ES-I3 (cell line): ENCODE measurements at regions not wholly inside any gene's neighbourhood (a gene's known extent, or its start where the extent isn't known, plus 50 kb on each side); places are given as distances from the start of the nearest gene placed in this dataset.
"Not testable (repeated sequence)": the region's sequence is repeated elsewhere in the genome, so short reads cannot be mapped to it uniquely, and the experiment has no call there.

Source experiments
- H3K36me3 ChIP-seq: 2 replicates; pipeline ENCODE4 v1.6.1; 2013; ENCODE audit warnings: mild to moderate bottlenecking, low read length, control low read depth, moderate library complexity; ENCODE audit not compliant: insufficient read depth
- H3K4me1 ChIP-seq: 2 replicates; pipeline ENCODE4 v1.6.1; 2013; ENCODE audit warnings: mild to moderate bottlenecking, control low read depth, low read length; ENCODE audit not compliant: insufficient read depth
- H3K9ac ChIP-seq: 2 replicates; pipeline ENCODE4 v1.6.1; 2013; ENCODE audit warnings: low read depth, mild to moderate bottlenecking, low read length, moderate library complexity
- H3K9me3 ChIP-seq: 2 replicates; pipeline ENCODE4 v1.6.1; 2013; ENCODE audit warnings: mild to moderate bottlenecking, low read length, moderate library complexity; ENCODE audit not compliant: control insufficient read depth, insufficient read depth

DNA sequence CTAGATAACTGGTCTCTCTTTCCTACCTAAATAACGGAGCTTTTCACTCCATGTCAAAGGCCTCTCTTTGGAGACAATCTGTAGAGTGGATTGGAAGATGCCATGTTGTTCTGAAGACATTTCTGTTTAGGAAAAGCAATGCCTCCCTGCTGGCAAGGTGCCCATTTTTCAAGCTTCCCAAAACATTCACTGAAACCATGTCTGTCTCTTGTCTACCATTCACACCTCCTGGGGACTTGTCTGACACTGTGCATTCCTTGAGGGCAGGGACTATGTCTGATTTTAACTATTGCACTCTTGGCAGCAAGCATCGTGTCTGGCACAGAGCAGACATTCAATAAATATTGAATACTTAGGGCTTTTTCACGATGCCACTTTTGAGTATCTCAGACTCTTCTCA is 528.9 kb upstream of the NRP1 start:
- Histone ChIP-seq H3K9me3 (no peaks in the 10 kb centered on the region), H3K4me1 (peaks cover 19% of the 10 kb centered on the region; the same call in 1 of the 2 replicates), H3K9ac (no peak overlapping the region), H3K36me3 (no peaks in the 10 kb centered on the region)

DNA sequence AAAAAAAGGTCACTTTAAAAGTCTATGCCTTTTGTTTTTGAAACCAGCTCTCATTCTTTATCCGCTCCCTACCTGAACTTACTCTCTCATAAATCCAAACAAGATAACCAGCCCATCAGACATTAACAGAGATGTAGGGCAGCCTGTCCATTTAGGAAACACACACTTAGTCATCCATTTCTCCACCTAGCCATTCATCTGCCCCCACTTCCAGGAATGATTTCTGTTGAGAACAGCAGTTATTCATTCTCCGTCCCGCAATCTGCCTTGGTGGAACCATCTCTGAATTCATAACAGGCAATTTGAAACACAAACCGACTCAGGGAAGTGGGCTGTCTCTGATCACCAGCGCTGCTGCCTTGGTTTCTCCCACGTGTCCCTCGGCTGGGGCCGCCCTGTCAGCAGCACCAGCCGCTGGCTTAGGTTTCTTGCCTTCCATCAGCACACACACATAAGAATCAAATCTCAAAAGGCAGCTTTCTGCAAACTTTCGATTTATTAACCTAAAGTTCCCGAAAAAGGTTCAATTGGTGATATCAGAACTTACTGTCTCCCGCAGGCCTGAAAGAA is 528.2 kb upstream of the NRP1 start:
- H3K9me3 ChIP-seq, result no peaks in the 10 kb centered on the region
- no peaks in the 10 kb centered on the region for H3K36me3 ChIP-seq
- peaks cover 19% of the 10 kb centered on the region; the same call in 1 of the 2 replicates for H3K4me1 ChIP-seq
- H3K9ac ChIP-seq, result no peak overlapping the region

DNA sequence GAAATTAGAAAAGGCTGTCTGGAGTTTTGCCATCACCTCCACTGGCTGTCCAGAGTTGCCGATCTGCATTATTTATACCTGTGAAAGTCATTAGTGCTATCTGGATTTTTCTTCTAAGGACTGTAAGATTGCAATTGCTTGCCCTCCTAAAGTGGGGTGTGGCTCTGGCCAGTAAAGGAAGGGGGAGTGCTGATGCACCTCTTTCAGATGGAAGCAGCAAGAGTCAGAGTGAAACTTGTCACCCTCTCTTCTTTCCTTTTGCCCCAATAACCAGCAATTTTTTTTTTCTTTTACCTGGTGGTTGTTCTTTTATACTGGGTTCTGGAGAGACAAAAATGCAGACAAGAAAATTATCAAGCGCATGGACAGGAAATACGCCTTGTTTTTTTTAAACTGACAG is 527.4 kb upstream of the NRP1 start:
- Histone ChIP-seq H3K9me3 (no peaks in the 10 kb centered on the region), H3K9ac (no peak overlapping the region), H3K4me1 (peaks cover 19% of the 10 kb centered on the region; the same call in 1 of the 2 replicates), H3K36me3 (no peaks in the 10 kb centered on the region)

DNA sequence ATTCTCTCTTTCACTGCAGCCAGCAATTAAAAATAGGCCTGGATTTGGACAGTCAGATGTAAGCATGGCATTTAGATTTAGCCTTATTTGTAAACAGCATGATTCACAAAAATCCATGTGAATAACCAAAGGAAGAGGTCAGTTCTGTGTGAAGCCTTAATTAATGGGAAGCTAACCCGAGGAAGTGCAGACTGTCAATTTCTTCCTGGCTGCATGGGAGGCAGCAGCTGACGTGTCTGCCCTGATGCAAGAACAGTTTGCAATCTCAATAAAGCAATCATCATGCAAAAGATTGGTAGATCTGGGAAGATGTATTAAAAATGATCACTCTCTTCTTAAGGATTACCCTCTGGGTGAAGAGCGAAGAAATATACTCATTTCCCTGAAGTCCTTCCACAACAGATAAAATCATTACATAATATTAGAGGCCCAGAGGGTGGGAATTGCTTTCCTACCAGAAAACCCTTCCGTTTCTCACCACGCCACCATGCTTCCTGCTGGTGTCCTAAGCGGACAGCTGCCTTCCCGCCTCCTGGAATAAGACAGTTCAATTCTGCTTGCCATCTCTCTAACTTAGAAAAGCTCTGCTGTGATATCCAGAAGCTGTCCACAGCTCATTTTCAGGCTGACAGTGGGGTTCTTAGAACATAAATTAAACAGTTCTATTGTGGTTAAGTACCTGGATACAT is 526.7 kb upstream of the NRP1 start:
- peaks cover 19% of the 10 kb centered on the region; the same call in 1 of the 2 replicates for H3K4me1 ChIP-seq
- H3K36me3 ChIP-seq, result no peaks in the 10 kb centered on the region
- H3K9me3 ChIP-seq, result no peaks in the 10 kb centered on the region
- no peak overlapping the region for H3K9ac ChIP-seq

DNA sequence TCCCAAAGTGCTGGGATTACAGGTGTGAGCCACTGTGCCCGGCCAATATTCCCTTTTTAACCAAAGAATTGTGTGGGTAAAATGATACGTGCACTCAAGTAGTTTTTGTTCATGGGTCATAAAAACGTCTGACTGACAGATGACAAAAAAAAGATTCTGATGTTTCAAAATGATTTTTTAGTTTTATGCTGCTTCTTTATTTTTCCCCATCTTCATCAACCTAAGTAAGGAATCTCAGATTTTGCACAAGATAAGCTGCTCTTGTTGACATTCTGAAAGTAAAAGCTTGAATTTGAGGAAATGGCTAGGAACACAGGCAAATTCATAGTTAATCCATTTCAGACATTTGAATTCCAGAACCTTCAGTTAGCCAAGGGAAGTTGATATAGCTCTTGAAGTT is 526.1 kb upstream of the NRP1 start:
- Histone ChIP-seq H3K4me1 (peaks cover 19% of the 10 kb centered on the region; the same call in 1 of the 2 replicates), H3K9me3 (no peaks in the 10 kb centered on the region), H3K36me3 (no peaks in the 10 kb centered on the region), H3K9ac (no peak overlapping the region)

DNA sequence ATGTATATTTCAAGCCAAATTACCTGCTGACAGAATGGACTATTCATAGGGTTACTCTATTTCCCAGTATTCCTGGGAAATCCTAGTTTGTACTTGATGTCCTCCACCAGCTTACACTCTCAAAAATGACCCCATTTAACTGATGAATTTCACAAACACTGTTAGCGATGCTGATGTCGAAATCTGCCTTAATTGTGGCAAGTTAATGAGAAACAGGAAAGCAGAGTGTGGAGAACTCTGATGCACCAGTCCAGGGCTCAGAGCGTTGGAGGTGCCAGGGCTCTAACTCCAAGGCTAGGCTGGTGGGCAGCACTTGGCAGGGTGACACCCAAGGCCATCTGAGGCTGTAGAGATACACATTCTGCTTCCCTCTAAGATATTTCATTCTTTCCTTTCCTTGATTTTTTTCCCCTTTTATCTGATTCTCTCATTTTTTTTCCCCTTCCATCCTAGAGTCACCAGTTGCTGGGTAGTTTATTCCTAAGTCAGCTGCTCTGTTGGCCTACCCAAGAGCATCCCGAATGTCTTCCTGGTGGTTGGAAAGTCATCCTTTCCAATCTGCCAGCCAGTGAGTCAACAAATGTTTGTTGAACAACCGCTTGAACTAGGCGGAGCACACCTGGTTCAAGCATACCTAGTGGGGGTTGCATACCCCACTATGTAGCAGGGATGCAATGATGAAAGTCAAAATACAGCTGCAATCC is 525.0 kb upstream of the NRP1 start:
- no peaks in the 10 kb centered on the region for H3K36me3 ChIP-seq
- no peaks in the 10 kb centered on the region for H3K9me3 ChIP-seq
- peaks cover 19% of the 10 kb centered on the region; the same call in 1 of the 2 replicates for H3K4me1 ChIP-seq
- no peak overlapping the region for H3K9ac ChIP-seq

DNA sequence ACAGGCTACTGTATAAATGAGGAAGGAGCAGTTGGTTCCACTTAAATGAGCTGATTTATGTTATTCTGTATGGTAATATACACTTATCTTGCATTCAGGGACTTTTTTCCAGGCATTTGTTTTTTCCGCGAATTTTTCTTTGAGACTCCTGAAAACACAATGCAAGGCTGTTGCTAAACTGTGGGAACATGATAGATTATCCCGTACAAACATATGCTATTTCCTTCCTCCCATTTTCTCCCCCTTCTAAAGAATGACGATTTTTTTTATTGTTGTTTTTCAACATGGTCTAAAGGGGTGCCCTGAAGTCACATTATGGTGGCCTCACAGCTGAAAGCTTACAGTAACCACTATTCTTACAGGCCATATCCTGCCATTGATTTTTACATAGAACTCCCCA is 523.9 kb upstream of the NRP1 start:
- H3K36me3 ChIP-seq, result no peaks in the 10 kb centered on the region
- no peak overlapping the region for H3K9ac ChIP-seq
- H3K4me1 ChIP-seq, result peaks cover 19% of the 10 kb centered on the region; the same call in 1 of the 2 replicates

DNA sequence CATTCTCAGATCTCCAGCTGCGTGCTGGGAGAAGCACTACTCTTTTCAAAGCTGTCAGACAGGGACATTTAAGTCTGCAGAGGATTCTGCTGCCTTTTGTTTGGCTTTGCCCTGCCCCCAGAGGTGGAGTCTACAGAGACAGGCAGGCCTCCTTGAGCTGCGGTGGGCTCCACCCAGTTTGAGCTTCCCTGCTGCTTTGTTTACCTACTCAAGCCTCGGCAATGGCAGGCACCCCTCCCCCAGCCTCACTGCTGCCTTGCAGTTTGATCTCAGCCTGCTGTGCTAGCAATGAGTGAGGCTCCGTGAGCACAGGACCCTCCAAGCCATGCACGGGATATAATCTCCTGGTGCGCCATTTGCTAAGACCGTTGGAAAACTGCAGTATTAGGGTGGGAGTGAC is 518.8 kb upstream of the NRP1 start:
- not testable (repeated sequence) for H3K36me3 ChIP-seq

More for the DNA sequence above, 523.9 kb upstream of the NRP1 start:
- H3K9me3 ChIP-seq, result peaks cover 5% of the 10 kb centered on the region

DNA sequence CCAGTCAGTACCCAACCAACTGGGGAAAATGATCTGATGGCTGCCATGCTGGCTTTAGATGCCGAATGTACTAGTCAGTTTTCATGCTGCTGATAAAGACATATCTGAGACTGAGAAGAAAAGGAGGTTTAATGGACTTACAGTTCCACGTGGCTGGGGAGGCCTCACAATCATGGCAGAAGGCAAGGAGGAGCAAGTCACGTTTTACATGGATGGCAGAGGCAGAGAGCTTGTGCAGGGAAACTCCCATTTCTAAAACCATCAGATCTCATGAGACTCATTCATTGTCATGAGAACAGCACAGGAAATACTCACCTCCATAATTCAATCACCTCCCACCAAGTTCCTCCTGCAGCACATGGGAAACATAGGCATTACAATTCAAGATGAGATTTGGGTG is 508.9 kb upstream of the NRP1 start:
- Histone ChIP-seq H3K4me1 (no peaks in the 10 kb centered on the region), H3K36me3 (no peaks in the 10 kb centered on the region), H3K9me3 (peaks cover 5% of the 10 kb centered on the region; the same call in 1 of the 2 replicates), H3K9ac (no peak overlapping the region)

More for the DNA sequence above, 518.8 kb upstream of the NRP1 start:
- not testable (repeated sequence) for H3K4me1 ChIP-seq, H3K9ac ChIP-seq, H3K9me3 ChIP-seq

DNA sequence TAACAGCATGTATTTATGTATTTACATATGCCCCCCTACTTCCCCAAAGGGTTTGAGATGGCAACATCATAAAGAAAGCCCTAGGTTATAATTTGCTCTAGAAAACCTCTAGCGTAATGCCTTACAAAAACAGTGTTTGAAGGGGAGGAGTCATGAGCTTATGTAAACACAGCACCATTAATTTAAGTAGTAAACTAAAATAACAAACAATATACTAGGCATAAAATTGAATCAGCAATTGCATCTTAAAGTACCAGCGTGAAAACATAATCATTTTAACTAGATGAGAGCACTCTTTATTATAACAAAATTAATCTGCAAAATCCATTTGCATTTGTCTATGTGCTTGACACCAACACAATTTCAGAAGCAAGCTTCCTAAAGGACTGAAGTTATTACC is 507.2 kb upstream of the NRP1 start:
- peaks cover 8% of the 10 kb centered on the region; the same call in 1 of the 2 replicates for H3K9me3 ChIP-seq
- no peaks in the 10 kb centered on the region for H3K4me1 ChIP-seq
- H3K9ac ChIP-seq, result no peak overlapping the region
- no peaks in the 10 kb centered on the region for H3K36me3 ChIP-seq

DNA sequence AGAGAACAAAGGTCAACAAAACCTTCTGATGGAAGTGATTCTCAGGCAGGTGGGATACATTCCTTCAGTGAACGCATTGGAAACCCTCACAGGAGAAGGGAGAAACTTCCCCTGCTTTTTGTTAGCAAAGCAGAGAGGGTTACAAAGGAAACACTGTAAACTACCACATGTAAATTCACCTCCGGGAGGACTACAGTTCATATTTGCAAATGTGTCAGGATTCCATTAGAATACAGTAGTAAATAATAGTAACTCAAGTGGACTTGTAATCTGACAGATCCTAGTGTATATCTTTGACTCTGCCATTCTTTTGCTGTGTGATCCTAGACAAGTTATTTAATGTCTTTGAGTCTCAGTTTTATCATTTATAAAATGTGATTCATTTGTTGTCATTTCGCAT is 504.3 kb upstream of the NRP1 start:
- peaks cover 8% of the 10 kb centered on the region; the same call in 1 of the 2 replicates for H3K9me3 ChIP-seq
- H3K4me1 ChIP-seq, result no peaks in the 10 kb centered on the region
- no peak overlapping the region for H3K9ac ChIP-seq
- no peaks in the 10 kb centered on the region for H3K36me3 ChIP-seq

DNA sequence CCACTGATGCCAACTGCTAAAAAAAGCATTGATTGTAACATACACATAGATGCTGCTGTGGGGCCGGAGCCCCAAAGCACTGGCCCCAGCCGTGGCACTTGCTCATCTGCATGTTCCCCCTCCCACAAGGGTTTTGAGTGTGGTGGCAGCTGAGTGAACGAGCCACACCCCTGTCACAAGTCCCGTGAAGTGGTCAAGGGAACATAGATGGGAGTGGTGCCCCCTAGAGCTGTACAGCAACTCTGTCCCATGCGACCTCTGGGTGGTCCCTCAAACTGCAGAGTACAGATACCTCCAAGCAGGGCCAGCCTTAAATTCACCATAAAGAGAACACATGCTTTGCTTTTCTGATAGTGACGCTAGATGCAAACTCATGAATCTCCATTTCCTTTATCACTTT is 503.3 kb upstream of the NRP1 start:
- Histone ChIP-seq H3K36me3 (no peaks in the 10 kb centered on the region), H3K9me3 (peaks cover 3% of the 10 kb centered on the region; the same call in 1 of the 2 replicates), H3K9ac (no peak overlapping the region)

DNA sequence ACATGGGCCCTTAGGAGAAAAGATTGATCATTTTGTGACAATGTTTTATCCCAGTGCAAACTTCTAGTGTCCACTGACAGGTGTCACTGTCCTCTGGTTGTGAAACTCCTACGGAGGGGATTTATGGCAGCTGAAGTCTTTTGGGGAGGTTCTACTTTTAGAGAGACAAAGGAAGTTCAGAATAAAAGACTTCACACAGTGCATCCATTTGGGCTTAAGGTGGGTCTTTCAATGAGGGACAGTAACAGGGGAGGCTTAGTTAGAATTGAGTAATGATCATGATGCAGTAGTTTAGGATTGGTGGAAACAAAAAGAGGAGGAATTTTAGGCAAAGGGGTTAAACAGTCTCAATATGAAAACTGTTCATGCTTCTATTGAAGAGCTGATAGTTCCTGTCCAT is 501.1 kb upstream of the NRP1 start:
- Histone ChIP-seq H3K4me1 (no peaks in the 10 kb centered on the region; the same call in 1 of the 2 replicates), H3K9me3 (0 out of 2 replicates have a peak, but pooled peaks cover 3% of the 10 kb centered on the region), H3K9ac (no peak overlapping the region), H3K36me3 (no peaks in the 10 kb centered on the region)

More for the DNA sequence above, 503.3 kb upstream of the NRP1 start:
- no peaks in the 10 kb centered on the region for H3K4me1 ChIP-seq

DNA sequence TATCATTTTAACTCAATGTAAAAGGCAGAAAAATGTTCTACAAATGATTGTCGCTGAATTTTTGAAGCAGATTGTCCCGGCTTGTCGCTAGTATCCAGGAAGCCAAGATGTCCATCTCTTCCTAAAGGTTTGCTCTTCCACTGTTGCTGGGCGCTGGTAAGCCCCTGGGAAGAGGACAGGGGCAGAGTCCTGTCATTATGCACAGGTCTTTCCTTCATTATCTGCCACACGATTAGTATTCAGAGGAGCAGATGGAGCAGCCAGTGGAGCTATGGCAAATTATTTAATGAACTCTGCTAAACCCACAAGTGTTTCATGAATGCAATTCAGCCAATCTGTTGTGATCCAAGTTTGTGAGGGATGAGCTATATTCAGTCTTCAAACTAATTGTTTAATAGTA is 499.1 kb upstream of the NRP1 start:
- H3K36me3 ChIP-seq, result no peaks in the 10 kb centered on the region
- no peaks in the 10 kb centered on the region; the same call in 1 of the 2 replicates for H3K4me1 ChIP-seq
- H3K9ac ChIP-seq, result no peak overlapping the region
- H3K9me3 ChIP-seq, result 0 out of 2 replicates have a peak, but pooled peaks cover 3% of the 10 kb centered on the region
